Ishikawa (cell line): ENCODE measurements at regions not wholly inside any gene's neighbourhood (a gene's known extent, or its start where the extent isn't known, plus 50 kb on each side); places are given as distances from the start of the nearest gene placed in this dataset.

Source experiments
- CEBPB ChIP-seq: IDR thresholded peaks from 2 replicates; pipeline ENCODE4 v1.6.1; 2012
- CREB1 ChIP-seq: IDR thresholded peaks from 2 replicates; pipeline ENCODE4 v1.6.1; 2012; ENCODE audit warnings: low read depth
- EGR1 ChIP-seq: IDR thresholded peaks from 2 replicates; pipeline ENCODE4 v1.6.1; 2012
- EP300 ChIP-seq: IDR thresholded peaks from 2 replicates; pipeline ENCODE4 v1.6.1; 2012; ENCODE audit warnings: borderline replicate concordance
- FOXM1 ChIP-seq: IDR thresholded peaks from 2 replicates; pipeline ENCODE4 v1.6.1; 2012; ENCODE audit warnings: low read depth, borderline replicate concordance
- NFIC ChIP-seq: IDR thresholded peaks from 2 replicates; pipeline ENCODE4 v1.6.1; 2012
- RAD21 ChIP-seq: IDR thresholded peaks from 2 replicates; pipeline ENCODE4 v1.6.1; 2012; ENCODE audit warnings: low read depth
- TAF1 ChIP-seq: IDR thresholded peaks from 2 replicates; pipeline ENCODE4 v1.6.1; 2012; ENCODE audit warnings: low read depth, mild to moderate bottlenecking
- YY1 ChIP-seq: IDR thresholded peaks from 2 replicates; pipeline ENCODE4 v1.6.1; 2012; ENCODE audit warnings: low read depth
- TF ChIP-seq, protein P1 (sequence below): IDR thresholded peaks from 2 replicates; pipeline ENCODE4 v1.6.1; 2012; ENCODE audit warnings: low read depth, mild to moderate bottlenecking
- TF ChIP-seq, protein P2 (sequence below): IDR thresholded peaks from 2 replicates; pipeline ENCODE4 v1.6.1; 2012

- TF ChIP-seq TAF1: no peak
- TF ChIP-seq CREB1: no peak
- no peak for TF ChIP-seq NFIC
- no peak for TF ChIP-seq YY1
- no peak for TF ChIP-seq EP300
- no peak for TF ChIP-seq CEBPB
- TF ChIP-seq, protein P1, sequence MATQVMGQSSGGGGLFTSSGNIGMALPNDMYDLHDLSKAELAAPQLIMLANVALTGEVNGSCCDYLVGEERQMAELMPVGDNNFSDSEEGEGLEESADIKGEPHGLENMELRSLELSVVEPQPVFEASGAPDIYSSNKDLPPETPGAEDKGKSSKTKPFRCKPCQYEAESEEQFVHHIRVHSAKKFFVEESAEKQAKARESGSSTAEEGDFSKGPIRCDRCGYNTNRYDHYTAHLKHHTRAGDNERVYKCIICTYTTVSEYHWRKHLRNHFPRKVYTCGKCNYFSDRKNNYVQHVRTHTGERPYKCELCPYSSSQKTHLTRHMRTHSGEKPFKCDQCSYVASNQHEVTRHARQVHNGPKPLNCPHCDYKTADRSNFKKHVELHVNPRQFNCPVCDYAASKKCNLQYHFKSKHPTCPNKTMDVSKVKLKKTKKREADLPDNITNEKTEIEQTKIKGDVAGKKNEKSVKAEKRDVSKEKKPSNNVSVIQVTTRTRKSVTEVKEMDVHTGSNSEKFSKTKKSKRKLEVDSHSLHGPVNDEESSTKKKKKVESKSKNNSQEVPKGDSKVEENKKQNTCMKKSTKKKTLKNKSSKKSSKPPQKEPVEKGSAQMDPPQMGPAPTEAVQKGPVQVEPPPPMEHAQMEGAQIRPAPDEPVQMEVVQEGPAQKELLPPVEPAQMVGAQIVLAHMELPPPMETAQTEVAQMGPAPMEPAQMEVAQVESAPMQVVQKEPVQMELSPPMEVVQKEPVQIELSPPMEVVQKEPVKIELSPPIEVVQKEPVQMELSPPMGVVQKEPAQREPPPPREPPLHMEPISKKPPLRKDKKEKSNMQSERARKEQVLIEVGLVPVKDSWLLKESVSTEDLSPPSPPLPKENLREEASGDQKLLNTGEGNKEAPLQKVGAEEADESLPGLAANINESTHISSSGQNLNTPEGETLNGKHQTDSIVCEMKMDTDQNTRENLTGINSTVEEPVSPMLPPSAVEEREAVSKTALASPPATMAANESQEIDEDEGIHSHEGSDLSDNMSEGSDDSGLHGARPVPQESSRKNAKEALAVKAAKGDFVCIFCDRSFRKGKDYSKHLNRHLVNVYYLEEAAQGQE: no peak
- TF ChIP-seq FOXM1: no peak
- TF ChIP-seq, protein P2, sequence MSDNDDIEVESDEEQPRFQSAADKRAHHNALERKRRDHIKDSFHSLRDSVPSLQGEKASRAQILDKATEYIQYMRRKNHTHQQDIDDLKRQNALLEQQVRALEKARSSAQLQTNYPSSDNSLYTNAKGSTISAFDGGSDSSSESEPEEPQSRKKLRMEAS: no peak
- no peak for TF ChIP-seq EGR1
- TF ChIP-seq RAD21: no peak
Observed at GRCh38 chr1:240029418-240029817, 62.3 kb upstream of the FMN2 start.
